ENCODE measurements at regions not wholly inside any gene's neighbourhood (a gene's known extent, or its start where the extent isn't known, plus 50 kb on each side); places are given as distances from the start of the nearest gene placed in this dataset.

GRCh38 chr22:48224332-48224731, 1461.9 kb downstream of the TBC1D22A start:
- Histone ChIP-seq H4K20me1 (replicated peaks; ENCODE audit: insufficient read depth) (no peaks in the 10 kb centered on the region), H3K27ac (ENCODE audit: low read depth) (no peak overlapping the region), H3K4me3 (no peak overlapping the region), H3K79me2 (replicated peaks; ENCODE audit: insufficient read depth) (no peaks in the 10 kb centered on the region), H3K9me2 (ENCODE audit: insufficient read depth) (no peaks in the 10 kb centered on the region), H3K4me2 (no peak overlapping the region), H3F3A (replicated peaks; ENCODE audit: low read depth) (no peaks in the 10 kb centered on the region), H3K27me3 (ENCODE audit: insufficient read depth) (no peaks in the 10 kb centered on the region), H2AFZ (no peak overlapping the region), H3K36me3 (ENCODE audit: insufficient read depth) (no peaks in the 10 kb centered on the region), H3K4me1 (ENCODE audit: insufficient read depth) (0 out of 2 replicates have a peak, but pooled peaks cover under 1% of the 10 kb centered on the region)
- Mint-ChIP-seq H3K4me3 (no peak overlapping the region), H3K27ac (no peak overlapping the region), H3K4me1 (no peaks in the 10 kb centered on the region), H3K9me3 (peaks cover 9% of the 10 kb centered on the region; the same call in 2 of the 3 replicates), H3K36me3 (ENCODE audit: low read depth) (no peaks in the 10 kb centered on the region), H3K27me3 (ENCODE audit: insufficient read depth, low read depth, poor library complexity) (peaks cover 4% of the 10 kb centered on the region)
- ATAC-seq (no peak), DNase-seq (ENCODE audit: low spot score) (no peak)
- TF ChIP-seq ZNF331 (CRISPR knock-in tag; IDR thresholded peaks at IDR 0.05; ENCODE audit: low read depth) (no peak), ZNF114 (CRISPR knock-in tag; IDR thresholded peaks at IDR 0.05) (no peak), ZNF462 (CRISPR knock-in tag; IDR thresholded peaks at IDR 0.05) (no peak), JUNB (IDR thresholded peaks at IDR 0.05; ENCODE audit: unreplicated experiment) (no peak), ETS1 (IDR thresholded peaks at IDR 0.05) (no peak)

Data from GM23338 (cell line).